HG02938 (cell line): ENCODE measurements at regions not wholly inside any gene's neighbourhood (a gene's known extent, or its start where the extent isn't known, plus 50 kb on each side); places are given as distances from the start of the nearest gene placed in this dataset.

Source experiments
- ATAC-seq: cut with Tn5 transposase; IDR thresholded peaks from one replicate; pipeline ENCODE4 v1.9.1; 2021; ENCODE audit warnings: mild to moderate bottlenecking, moderate library complexity; ENCODE audit not compliant: unreplicated experiment

DNA sequence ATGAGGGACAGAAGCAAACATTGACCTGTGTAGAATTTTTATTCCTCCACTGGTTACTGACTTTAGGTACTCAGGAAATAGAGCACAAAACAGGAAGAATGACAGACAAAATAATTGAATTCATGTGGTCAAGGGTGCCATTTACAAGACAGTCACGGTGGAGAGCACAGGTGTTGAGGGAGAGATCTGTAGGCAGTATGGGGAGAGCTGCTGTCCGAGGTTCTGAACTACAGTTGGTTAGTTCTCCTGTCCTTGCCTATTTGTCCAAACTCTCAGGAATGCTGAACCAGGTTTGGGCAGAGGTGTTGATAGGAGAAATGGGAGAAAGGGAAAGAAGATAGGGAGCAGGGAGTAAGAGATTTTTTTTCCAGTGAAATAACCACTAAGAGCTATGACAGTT, 178.5 kb upstream of the ZBTB20 start:
- no peak for ATAC-seq

DNA sequence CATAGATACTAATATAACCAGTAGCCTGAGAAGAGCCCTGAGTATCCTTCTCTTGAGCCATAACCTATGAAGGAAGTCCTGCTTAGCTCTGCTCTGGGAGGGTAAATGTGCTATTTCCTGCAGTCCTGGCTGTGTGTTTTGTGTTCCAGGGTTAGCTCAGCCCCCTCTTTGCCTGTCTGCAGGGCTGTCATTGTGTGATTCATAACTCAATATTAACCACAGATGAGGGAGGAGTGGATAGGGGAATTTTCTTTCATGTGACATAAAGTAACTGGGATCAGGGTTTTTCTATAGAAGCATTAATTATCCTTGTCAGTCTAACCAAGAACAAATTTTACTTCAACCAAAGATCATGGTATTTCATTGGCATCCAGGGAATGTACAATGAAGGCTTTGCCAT, 183.3 kb upstream of the ZBTB20 start:
- ATAC-seq, result no peak

DNA sequence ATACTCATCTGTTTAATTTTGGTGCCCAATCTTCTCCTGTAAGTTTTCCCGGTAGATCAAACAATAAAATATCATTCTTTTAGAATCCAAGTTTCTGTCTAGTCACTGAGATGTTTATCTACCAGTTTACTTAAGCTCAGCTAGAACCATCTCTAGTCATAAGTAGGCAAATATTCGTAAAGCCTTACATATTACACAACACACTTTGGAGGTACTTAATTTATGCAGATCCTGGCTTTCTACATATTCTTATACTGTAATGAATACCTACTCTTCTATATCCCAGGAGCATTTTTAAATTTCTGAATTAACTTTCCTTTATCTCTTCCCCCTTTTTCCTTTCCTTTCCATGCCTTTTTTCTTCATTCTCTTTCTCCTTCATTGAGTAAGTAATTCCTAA, 185.9 kb upstream of the ZBTB20 start:
- no peak for ATAC-seq

DNA sequence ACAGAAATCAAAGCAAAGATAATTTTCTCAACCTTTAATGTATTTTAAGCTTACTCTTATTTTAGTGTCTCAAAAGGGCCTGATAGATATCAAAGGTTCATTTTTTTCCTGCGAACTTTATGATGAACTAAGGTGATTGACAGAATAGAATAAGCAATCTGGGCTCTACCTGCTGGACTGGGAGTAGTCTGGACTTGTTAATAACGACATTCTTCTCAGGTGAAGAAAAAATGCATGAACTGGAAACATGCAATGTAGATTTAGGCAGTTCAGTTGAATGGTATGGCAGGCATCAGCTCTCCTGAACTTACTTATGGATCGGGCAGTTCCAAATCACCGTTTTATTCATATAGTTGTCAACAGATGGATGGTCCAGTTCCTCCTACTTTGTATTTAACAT, 189.7 kb upstream of the ZBTB20 start:
- ATAC-seq, result no peak

GRCh38 chr3:115340586-115340985, 193.5 kb upstream of the ZBTB20 start:
- no peak for ATAC-seq

DNA sequence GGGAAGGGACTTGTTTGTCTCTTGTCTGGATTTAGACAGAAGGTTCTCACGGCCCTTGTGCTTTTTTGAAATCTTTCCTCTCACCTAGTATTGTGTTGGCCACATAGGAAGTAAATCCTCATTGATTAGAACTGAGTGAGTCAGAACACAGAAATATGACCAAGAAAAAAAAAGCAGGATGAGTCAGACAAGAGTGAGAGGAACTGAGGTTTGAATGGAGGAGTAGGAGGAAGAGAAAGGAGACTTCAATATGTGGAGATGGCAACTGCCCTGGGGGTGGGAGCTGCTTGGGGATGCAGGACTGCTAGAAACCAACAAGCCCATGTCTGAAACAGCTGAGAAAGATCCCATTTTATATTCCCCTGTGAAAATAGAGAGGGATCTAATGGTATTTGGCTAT, 194.1 kb upstream of the ZBTB20 start:
- no peak for ATAC-seq

GRCh38 chr3:115347737-115348136, 200.6 kb upstream of the ZBTB20 start:
- ATAC-seq, result no peak

DNA sequence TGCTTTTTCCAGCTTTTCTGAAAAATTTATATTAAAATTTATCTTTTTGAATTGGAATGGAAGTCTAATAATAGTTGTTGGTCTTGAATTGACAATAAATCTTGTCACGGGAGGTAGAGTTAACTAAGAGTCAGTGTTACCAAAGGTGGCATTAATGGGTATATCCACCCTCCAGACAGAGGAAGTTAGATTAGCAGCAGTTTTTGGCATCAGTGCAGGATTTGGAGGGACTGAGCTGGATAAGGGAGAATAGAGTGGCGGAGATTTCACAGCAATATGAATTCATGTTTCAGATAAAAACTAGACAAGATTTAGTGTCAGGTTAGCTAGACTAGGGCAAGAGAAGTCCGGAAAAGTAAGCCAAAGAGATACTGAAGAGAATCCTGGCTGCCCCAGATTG, 201.3 kb upstream of the ZBTB20 start:
- no peak for ATAC-seq

GRCh38 chr3:115348951-115349745, 202.1 kb upstream of the ZBTB20 start:
- ATAC-seq, result no peak

DNA sequence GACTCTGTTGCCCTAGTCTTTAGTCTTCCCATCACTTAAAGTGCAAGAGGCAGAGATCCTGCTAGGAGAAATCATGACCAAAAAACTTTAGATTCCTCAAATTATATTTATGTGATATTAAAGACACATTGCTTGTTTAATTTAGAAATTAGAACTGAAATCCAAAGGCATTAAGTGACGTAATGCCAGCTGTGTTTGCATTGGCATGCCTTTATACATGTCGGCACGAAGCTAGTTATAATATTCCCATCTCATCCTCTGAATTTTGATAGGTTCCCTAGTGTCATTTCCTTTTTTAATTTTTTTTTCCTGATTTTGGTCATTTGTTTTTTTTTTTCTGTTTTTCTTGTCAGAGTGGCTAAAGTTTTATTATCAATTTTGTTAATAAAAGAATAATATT, 203.5 kb upstream of the ZBTB20 start:
- no peak for ATAC-seq

DNA sequence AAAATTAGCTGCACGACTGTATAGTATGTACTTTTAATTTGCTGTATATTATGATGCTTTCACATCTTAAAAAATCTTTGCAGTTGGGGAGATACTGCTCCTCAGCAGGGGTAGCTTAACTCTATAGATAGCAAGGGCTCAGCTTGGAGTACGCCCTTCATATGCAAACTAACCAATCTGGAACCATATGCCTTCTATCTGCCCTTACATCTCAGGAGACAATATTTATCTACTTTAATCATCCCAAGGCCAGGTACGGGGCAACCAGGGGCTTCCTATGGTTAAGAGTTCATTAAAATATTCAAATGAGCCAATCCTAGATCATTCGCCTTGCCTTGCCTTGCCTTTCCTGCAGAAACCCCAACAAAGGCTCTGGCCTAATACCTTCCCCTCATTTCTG, 204.1 kb upstream of the ZBTB20 start:
- ATAC-seq, result no peak

- ATAC-seq, result no peak
Observed at GRCh38 chr3:115354010-115354409, 206.9 kb upstream of the ZBTB20 start.

GRCh38 chr3:115357456-115357855, 210.4 kb upstream of the ZBTB20 start:
- ATAC-seq, result no peak

- ATAC-seq, result peak; percentile 97
Observed at GRCh38 chr3:115359536-115359935, 212.4 kb upstream of the ZBTB20 start.

DNA sequence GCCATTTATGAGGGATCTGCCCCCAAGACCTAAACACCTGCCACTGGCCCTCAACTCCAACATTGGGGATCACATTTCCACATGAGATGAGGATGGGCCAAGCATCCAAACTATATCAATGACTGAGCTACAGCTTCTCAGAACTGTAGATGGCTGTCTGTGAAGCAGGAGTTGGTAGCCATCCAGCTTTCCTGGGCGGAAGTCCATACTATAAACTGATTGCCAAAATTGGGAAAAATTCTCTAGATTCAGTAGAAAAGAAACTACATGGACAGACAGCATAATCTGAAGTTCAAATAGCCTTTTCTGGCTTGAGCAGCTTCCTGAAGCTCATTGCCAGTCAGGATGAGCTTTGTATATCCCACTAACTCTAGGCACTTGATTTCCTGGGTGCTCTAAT, 214.7 kb upstream of the ZBTB20 start:
- no peak for ATAC-seq

DNA sequence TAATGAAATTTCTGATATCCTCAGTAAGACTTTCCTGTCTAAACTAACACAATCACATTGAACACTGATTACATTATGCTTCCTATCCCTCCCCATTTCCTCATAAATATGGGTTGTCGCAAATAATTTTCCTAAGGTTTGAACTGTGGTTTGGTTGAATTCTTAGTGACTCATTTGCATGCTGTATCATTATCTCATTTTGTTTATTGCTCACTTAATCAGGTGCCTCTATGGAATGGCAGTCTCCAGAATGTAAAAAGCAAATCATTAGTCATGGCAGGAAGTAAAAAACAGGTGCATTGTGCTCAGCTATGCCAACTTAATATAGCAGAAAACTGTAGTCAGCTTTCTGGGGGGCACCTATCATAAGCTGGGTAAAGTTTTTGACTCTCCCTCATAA, 216.0 kb upstream of the ZBTB20 start:
- ATAC-seq, result no peak

DNA sequence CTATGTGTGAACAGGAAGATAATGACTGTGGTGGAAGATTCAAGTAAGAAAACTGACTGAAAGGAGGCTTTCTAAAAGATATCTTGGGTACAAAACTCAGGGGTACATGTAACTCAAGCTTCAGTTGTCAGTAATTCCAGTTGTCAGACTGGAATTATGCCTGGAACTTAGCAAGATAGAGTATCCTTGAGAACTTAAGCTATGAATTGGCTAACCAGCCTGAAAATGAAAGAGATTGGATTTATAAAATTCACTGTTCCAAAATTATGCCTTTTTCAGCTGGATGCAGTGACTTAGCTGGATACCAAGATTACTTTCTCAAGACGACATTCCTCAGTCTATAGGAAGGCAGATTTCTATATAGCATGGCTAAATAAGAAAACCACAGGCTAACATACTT, 221.9 kb upstream of the ZBTB20 start:
- ATAC-seq, result no peak

DNA sequence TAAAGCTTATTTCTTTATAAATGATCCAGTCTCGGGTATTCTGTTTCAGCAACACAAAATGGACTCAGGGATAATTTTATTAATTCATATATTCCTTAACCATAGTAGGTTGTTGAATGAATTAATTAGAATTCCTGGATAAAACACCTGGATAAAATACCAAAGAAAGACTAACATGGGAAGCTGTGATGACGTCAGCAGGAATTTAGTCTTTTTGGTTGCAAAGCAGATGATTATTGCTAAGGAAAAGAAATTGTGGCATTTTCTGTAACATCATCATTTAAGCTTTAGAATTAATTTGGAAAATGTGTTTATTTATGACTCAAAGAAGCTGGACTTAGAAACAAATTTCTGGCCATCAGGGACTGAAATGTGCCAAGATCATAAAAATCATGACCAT, 228.3 kb upstream of the ZBTB20 start:
- ATAC-seq, result no peak

- no peak for ATAC-seq
Observed at GRCh38 chr3:115380883-115381572, 233.9 kb upstream of the ZBTB20 start.

- ATAC-seq, result no peak
Observed at GRCh38 chr3:115381573-115381912, 234.5 kb upstream of the ZBTB20 start.

DNA sequence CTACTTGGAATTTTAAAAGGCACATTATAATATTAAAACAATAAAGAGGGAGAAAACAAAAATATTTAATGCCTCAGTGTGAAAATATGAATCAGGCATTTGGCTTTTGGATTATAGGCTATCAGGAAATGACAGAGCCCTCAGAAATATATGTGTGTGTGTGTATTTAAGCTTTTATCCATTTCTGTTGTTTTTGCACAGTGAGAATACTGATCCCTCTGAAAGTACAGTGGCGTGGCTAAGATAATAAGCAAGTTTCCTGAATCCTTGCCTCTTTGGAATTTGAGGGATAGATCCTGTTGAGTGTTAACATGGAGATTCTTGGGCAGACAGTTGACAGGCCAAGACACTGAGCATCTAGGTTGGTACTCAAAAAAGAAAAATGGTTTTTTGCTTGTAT, 234.8 kb upstream of the ZBTB20 start:
- ATAC-seq, result no peak

GRCh38 chr3:115384381-115384780, 237.3 kb upstream of the ZBTB20 start:
- ATAC-seq, result no peak
